Liver (tissue), 8 donors: ENCODE measurements at regions not wholly inside any gene's neighbourhood (a gene's known extent, or its start where the extent isn't known, plus 50 kb on each side); places are given as distances from the start of the nearest gene placed in this dataset.
"Not testable (repeated sequence)": the region's sequence is repeated elsewhere in the genome, so short reads cannot be mapped to it uniquely, and the experiment has no call there.

Source experiments
- DNase-seq: peaks from one replicate; pipeline ENCODE4 v3.0.0-alpha.2; 2017; ENCODE audit warnings: low spot score
- H3K27ac ChIP-seq, 2 donors: one replicate each; pipeline ENCODE4 v1.7.0; 2013; ENCODE audit warnings: inconsistent platforms in 2 of 2, low read length in 2 of 2, control low read depth in 1 of 2, low read depth in 1 of 2, mild to moderate bottlenecking in 1 of 2
- H3K27me3 ChIP-seq, 4 donors: one replicate each; pipeline versions ENCODE4 v1.6.1 to v1.7.0; 2013; ENCODE audit warnings: low read length in 3 of 4, inconsistent platforms in 1 of 4, mild to moderate bottlenecking in 1 of 4, moderate library complexity in 1 of 4; ENCODE audit not compliant: control insufficient read depth in 4 of 4, insufficient read depth in 4 of 4
- H3K36me3 ChIP-seq, 4 donors: one replicate each; pipeline versions ENCODE4 v1.6.1 to v1.7.0; 2013; ENCODE audit warnings: low read length in 3 of 4, mild to moderate bottlenecking in 3 of 4, low read depth in 1 of 4, moderate library complexity in 1 of 4; ENCODE audit not compliant: control insufficient read depth in 4 of 4, insufficient read depth in 3 of 4
- H3K4me1 ChIP-seq, 4 donors: one replicate each; pipeline versions ENCODE4 v1.6.1 to v1.7.0; 2013; ENCODE audit warnings: low read length in 3 of 4, mild to moderate bottlenecking in 3 of 4, moderate library complexity in 1 of 4; ENCODE audit not compliant: control insufficient read depth in 4 of 4, insufficient read depth in 4 of 4
- H3K4me3 ChIP-seq, 3 donors: one replicate each; pipeline versions ENCODE4 v1.6.1 to v1.7.0; 2013; ENCODE audit warnings: low read length in 3 of 3, control low read depth in 1 of 3, low read depth in 1 of 3, mild to moderate bottlenecking in 1 of 3
- H3K9ac ChIP-seq, 2 donors: one replicate each; pipeline ENCODE4 v1.7.0; 2013; ENCODE audit warnings: low read length in 2 of 2, mild to moderate bottlenecking in 2 of 2, moderate library complexity in 2 of 2, control low read depth in 1 of 2, low read depth in 1 of 2
- H3K9me3 ChIP-seq, 4 donors: one replicate each; pipeline versions ENCODE4 v1.6.1 to v1.7.0; 2013; ENCODE audit warnings: low read length in 3 of 4; ENCODE audit not compliant: control insufficient read depth in 4 of 4
- ATF3 ChIP-seq: IDR thresholded peaks from 2 replicates; pipeline ENCODE4 v1.6.1; 2016; ENCODE audit warnings: antibody characterized with exemption
- CTCF ChIP-seq: fragments of 150-350 bp; IDR thresholded peaks from 2 replicates; pipeline ENCODE4 v1.5.1; 2017; ENCODE audit warnings: improper control_type of control experiment, low read depth, low read length; ENCODE audit not compliant: missing input control
- EGR1 ChIP-seq, 2 donors: IDR thresholded peaks; 2 replicates each; pipeline ENCODE4 v1.6.1; 2016 to 2018; ENCODE audit warnings: antibody characterized with exemption in 2 of 2, low read depth in 2 of 2
- FOXA1 ChIP-seq: IDR thresholded peaks from 2 replicates; pipeline ENCODE4 v1.6.1; 2016; ENCODE audit warnings: antibody characterized with exemption
- FOXA2 ChIP-seq: IDR thresholded peaks from 2 replicates; pipeline ENCODE4 v1.6.1; 2016; ENCODE audit warnings: antibody characterized with exemption
- GABPA ChIP-seq, 2 donors: IDR thresholded peaks in 1 of 2; conservative IDR thresholded peaks in 1 of 2; 2 replicates each; pipeline ENCODE4 v1.6.1; 2016; ENCODE audit warnings: antibody characterized with exemption in 2 of 2, mild to moderate bottlenecking in 1 of 2, moderate library complexity in 1 of 2
- MAX ChIP-seq: IDR thresholded peaks from 2 replicates; pipeline ENCODE4 v1.6.1; 2016; ENCODE audit warnings: antibody characterized with exemption
- NR2F2 ChIP-seq: IDR thresholded peaks from 2 replicates; pipeline ENCODE4 v1.6.1; 2016; ENCODE audit warnings: antibody characterized with exemption
- RAD21 ChIP-seq, 2 donors: IDR thresholded peaks; 2 replicates each; pipeline ENCODE4 v1.6.1; 2016; ENCODE audit warnings: antibody characterized with exemption in 2 of 2, mild to moderate bottlenecking in 2 of 2
- SP1 ChIP-seq: IDR thresholded peaks from 2 replicates; pipeline ENCODE4 v1.6.1; 2018; ENCODE audit warnings: antibody characterized with exemption, mild to moderate bottlenecking
- TAF1 ChIP-seq: conservative IDR thresholded peaks from 2 replicates; pipeline ENCODE4 v1.6.1; 2016; ENCODE audit warnings: antibody characterized with exemption, mild to moderate bottlenecking
- YY1 ChIP-seq: IDR thresholded peaks from 2 replicates; pipeline ENCODE4 v1.6.1; 2016; ENCODE audit warnings: antibody characterized with exemption, mild to moderate bottlenecking
- WGBS: extraction: QIAGEN DNeasy Blood & Tissue Kit; methylation state at CpG from one replicate; pipeline ENCODE4 v1.1.7; 2013; 5-methylcytosine and 5-hydroxymethylcytosine counted together
- donor health status: healthy.
- donor health status: healthy.
- donor health status: healthy.
- donor health status: healthy.
- donor health status: healthy.

- Histone ChIP-seq H3K9ac (no peak overlapping the region), H3K27me3 (no peaks in the 10 kb centered on the region), H3K9me3 (no peaks in the 10 kb centered on the region), H3K27ac (no peak overlapping the region), H3K4me3 (no peak overlapping the region), H3K4me1 (no peaks in the 10 kb centered on the region), H3K36me3 (no peaks in the 10 kb centered on the region)
- DNase-seq, result no peak
- no peak for TF ChIP-seq MAX
- no peak for TF ChIP-seq EGR1 (IDR thresholded peaks at IDR 0.05; ENCODE audit: low read depth in 2 of 2)
- TF ChIP-seq RAD21 (IDR thresholded peaks at IDR 0.05), result no peak
- TF ChIP-seq CTCF, result no peak
- TF ChIP-seq FOXA1, result no peak
- TF ChIP-seq NR2F2, result no peak
- no peak for TF ChIP-seq GABPA (IDR thresholded peaks at IDR 0.05 in 1 of 2, conservative IDR thresholded peaks at IDR 0.05 in 1 of 2)
- no peak for TF ChIP-seq YY1
- TF ChIP-seq FOXA2, result no peak
- TF ChIP-seq TAF1, result no peak
- WGBS, result 68% methylated on average over 2 of the region's 2 CpGs
These were observed 413.0 kb upstream of the DPH6 start for GRCh38 chr15:35958975-35959374.

DNA sequence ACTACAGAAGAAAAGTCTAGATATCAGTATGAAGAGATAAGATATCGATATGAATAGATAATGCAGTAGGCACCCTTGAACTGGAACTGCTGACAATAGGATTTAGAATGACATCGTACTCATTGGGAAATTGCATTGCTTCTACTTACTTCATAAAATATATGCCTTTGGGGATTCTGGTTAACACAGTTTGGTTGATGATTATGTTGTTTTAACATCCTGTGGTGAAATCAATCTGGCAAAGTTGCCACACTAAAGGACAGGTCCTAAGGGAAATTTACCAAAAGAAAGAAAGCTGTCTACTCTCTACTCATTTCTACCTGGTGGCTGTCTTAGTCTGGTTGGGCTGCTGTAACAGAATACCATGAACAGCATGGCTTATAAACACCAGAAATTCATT, 417.4 kb upstream of the DPH6 start:
- Histone ChIP-seq H3K9me3 (no peaks in the 10 kb centered on the region), H3K4me1 (peaks cover 0 to 5% (median 0%) of the 10 kb centered on the region in 4 donors), H3K4me3 (no peak overlapping the region), H3K27me3 (no peaks in the 10 kb centered on the region), H3K36me3 (no peaks in the 10 kb centered on the region), H3K27ac (no peak overlapping the region), H3K9ac (no peak overlapping the region)
- no peak for TF ChIP-seq TAF1
- no peak for TF ChIP-seq SP1
- no peak for TF ChIP-seq FOXA1
- no peak for TF ChIP-seq ATF3
- TF ChIP-seq CTCF, result no peak
- TF ChIP-seq FOXA2, result no peak
- no peak for DNase-seq
- WGBS, result 92% methylated on average over 2 of the region's 2 CpGs

DNA sequence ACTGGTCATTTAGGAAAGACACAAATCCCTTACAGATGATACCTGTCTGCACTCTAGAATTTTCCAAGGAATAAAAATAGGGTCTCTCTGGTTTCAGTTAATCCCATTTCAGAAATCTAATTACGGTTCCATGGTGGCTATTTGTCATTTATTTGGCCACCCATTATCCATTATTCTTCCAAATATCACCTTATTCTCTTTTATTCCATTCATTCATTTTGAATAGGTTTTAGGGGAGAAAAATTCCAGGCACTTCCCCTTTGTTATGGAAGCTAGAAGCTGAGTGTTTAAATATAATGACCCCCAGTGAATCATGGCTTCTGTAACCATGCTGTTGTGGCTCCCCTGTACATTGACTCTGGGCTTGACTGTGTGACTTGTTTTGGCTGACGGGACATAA, 420.8 kb upstream of the DPH6 start:
- Histone ChIP-seq H3K27ac (no peak overlapping the region), H3K4me3 (no peak overlapping the region), H3K36me3 (no peaks in the 10 kb centered on the region), H3K9ac (no peak overlapping the region), H3K9me3 (no peaks in the 10 kb centered on the region), H3K4me1 (peaks cover 0 to 5% (median 0%) of the 10 kb centered on the region in 4 donors), H3K27me3 (no peaks in the 10 kb centered on the region)
- 90% methylated on average over 2 of the region's 2 CpGs for WGBS
- no peak for DNase-seq
- no peak for TF ChIP-seq NR2F2
- no peak for TF ChIP-seq TAF1

DNA sequence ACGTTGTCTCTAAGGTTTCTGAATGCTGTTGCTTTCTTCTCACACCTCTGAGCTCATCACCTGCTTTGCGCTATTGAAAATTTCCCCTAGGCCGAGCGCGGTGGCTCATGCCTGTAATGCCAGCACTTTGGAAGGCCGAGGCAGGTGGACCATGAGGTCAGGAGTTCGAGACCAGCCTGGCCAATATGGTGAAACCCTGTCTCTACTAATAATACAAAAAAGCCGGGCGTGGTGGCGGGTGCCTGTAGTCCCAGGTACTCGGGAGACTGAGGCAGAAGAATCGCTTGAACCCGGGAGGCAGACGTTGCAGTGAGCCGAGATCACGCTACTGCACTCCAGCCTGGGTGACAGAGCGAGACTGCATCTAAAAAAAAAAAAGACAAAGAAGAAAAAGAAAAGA, 422.0 kb upstream of the DPH6 start:
- WGBS, result 94% methylated on average over 17 of the region's 17 CpGs
- not testable (repeated sequence) for H3K9me3 ChIP-seq, H3K4me1 ChIP-seq, H3K9ac ChIP-seq, H3K27ac ChIP-seq, H3K27me3 ChIP-seq, H3K36me3 ChIP-seq, H3K4me3 ChIP-seq, DNase-seq
